ENCODE measurements at regions not wholly inside any gene's neighbourhood (a gene's known extent, or its start where the extent isn't known, plus 50 kb on each side); places are given as distances from the start of the nearest gene placed in this dataset.

GRCh38 chr3:96213393-96213792, 601.0 kb upstream of the EPHA6 start (continued):
- no peak for TF ChIP-seq PREB (CRISPR knock-in tag; IDR thresholded peaks at IDR 0.05; ENCODE audit: borderline replicate concordance)

GRCh38 chr3:96214941-96215340, 599.5 kb upstream of the EPHA6 start:
- H3K9me3 Mint-ChIP-seq = peaks cover 30% of the 10 kb centered on the region
- ATAC-seq (no peak), DNase-seq (ENCODE audit: low spot score) (no peak)
- no peak overlapping the region for H3K4me3 Mint-ChIP-seq
- peaks cover 2% of the 10 kb centered on the region; the same call in 1 of the 2 replicates for H3K4me1 Mint-ChIP-seq
- POLR2A ChIA-PET = no interaction called here
- no peak for TF ChIP-seq FOXJ3 (CRISPR knock-in tag; IDR thresholded peaks at IDR 0.05; ENCODE audit: borderline replicate concordance)
- TF ChIP-seq, protein P1, sequence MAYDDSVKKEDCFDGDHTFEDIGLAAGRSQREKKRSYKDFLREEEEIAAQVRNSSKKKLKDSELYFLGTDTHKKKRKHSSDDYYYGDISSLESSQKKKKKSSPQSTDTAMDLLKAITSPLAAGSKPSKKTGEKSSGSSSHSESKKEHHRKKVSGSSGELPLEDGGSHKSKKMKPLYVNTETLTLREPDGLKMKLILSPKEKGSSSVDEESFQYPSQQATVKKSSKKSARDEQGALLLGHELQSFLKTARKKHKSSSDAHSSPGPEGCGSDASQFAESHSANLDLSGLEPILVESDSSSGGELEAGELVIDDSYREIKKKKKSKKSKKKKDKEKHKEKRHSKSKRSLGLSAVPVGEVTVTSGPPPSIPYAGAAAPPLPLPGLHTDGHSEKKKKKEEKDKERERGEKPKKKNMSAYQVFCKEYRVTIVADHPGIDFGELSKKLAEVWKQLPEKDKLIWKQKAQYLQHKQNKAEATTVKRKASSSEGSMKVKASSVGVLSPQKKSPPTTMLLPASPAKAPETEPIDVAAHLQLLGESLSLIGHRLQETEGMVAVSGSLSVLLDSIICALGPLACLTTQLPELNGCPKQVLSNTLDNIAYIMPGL (CRISPR knock-in tag; IDR thresholded peaks at IDR 0.05) = no peak
- no peak for TF ChIP-seq TP53 (CRISPR knock-in tag; IDR thresholded peaks at IDR 0.05)
- no peak for TF ChIP-seq RELA (CRISPR knock-in tag; IDR thresholded peaks at IDR 0.05; ENCODE audit: borderline replicate concordance)
- TF ChIP-seq, protein P2, sequence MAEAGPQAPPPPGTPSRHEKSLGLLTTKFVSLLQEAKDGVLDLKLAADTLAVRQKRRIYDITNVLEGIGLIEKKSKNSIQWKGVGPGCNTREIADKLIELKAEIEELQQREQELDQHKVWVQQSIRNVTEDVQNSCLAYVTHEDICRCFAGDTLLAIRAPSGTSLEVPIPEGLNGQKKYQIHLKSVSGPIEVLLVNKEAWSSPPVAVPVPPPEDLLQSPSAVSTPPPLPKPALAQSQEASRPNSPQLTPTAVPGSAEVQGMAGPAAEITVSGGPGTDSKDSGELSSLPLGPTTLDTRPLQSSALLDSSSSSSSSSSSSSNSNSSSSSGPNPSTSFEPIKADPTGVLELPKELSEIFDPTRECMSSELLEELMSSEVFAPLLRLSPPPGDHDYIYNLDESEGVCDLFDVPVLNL (CRISPR knock-in tag; IDR thresholded peaks at IDR 0.05; ENCODE audit: borderline replicate concordance, low read depth) = no peak
- TF ChIP-seq ZNF232 (CRISPR knock-in tag; IDR thresholded peaks at IDR 0.05) = no peak
- no peak for TF ChIP-seq NR2C2 (CRISPR knock-in tag; IDR thresholded peaks at IDR 0.05)
- TF ChIP-seq ZNF219 (CRISPR knock-in tag; IDR thresholded peaks at IDR 0.05; ENCODE audit: borderline replicate concordance) = no peak
- TF ChIP-seq, protein P3, sequence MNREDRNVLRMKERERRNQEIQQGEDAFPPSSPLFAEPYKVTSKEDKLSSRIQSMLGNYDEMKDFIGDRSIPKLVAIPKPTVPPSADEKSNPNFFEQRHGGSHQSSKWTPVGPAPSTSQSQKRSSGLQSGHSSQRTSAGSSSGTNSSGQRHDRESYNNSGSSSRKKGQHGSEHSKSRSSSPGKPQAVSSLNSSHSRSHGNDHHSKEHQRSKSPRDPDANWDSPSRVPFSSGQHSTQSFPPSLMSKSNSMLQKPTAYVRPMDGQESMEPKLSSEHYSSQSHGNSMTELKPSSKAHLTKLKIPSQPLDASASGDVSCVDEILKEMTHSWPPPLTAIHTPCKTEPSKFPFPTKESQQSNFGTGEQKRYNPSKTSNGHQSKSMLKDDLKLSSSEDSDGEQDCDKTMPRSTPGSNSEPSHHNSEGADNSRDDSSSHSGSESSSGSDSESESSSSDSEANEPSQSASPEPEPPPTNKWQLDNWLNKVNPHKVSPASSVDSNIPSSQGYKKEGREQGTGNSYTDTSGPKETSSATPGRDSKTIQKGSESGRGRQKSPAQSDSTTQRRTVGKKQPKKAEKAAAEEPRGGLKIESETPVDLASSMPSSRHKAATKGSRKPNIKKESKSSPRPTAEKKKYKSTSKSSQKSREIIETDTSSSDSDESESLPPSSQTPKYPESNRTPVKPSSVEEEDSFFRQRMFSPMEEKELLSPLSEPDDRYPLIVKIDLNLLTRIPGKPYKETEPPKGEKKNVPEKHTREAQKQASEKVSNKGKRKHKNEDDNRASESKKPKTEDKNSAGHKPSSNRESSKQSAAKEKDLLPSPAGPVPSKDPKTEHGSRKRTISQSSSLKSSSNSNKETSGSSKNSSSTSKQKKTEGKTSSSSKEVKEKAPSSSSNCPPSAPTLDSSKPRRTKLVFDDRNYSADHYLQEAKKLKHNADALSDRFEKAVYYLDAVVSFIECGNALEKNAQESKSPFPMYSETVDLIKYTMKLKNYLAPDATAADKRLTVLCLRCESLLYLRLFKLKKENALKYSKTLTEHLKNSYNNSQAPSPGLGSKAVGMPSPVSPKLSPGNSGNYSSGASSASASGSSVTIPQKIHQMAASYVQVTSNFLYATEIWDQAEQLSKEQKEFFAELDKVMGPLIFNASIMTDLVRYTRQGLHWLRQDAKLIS (CRISPR knock-in tag; IDR thresholded peaks at IDR 0.05; ENCODE audit: borderline replicate concordance) = no peak
- no peak for TF ChIP-seq JAZF1 (CRISPR knock-in tag; IDR thresholded peaks at IDR 0.05)
- TF ChIP-seq, protein P4, sequence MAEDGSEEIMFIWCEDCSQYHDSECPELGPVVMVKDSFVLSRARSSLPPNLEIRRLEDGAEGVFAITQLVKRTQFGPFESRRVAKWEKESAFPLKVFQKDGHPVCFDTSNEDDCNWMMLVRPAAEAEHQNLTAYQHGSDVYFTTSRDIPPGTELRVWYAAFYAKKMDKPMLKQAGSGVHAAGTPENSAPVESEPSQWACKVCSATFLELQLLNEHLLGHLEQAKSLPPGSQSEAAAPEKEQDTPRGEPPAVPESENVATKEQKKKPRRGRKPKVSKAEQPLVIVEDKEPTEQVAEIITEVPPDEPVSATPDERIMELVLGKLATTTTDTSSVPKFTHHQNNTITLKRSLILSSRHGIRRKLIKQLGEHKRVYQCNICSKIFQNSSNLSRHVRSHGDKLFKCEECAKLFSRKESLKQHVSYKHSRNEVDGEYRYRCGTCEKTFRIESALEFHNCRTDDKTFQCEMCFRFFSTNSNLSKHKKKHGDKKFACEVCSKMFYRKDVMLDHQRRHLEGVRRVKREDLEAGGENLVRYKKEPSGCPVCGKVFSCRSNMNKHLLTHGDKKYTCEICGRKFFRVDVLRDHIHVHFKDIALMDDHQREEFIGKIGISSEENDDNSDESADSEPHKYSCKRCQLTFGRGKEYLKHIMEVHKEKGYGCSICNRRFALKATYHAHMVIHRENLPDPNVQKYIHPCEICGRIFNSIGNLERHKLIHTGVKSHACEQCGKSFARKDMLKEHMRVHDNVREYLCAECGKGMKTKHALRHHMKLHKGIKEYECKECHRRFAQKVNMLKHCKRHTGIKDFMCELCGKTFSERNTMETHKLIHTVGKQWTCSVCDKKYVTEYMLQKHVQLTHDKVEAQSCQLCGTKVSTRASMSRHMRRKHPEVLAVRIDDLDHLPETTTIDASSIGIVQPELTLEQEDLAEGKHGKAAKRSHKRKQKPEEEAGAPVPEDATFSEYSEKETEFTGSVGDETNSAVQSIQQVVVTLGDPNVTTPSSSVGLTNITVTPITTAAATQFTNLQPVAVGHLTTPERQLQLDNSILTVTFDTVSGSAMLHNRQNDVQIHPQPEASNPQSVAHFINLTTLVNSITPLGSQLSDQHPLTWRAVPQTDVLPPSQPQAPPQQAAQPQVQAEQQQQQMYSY (CRISPR knock-in tag; IDR thresholded peaks at IDR 0.05) = no peak
- TF ChIP-seq AR (CRISPR knock-in tag; IDR thresholded peaks at IDR 0.05) = no peak
- no peak for TF ChIP-seq ZBTB21 (CRISPR knock-in tag; IDR thresholded peaks at IDR 0.05; ENCODE audit: borderline replicate concordance)
- no peak for TF ChIP-seq E2F5 (CRISPR knock-in tag; IDR thresholded peaks at IDR 0.05)
- H3K36me3 Mint-ChIP-seq = peaks cover 6% of the 10 kb centered on the region
- no peak overlapping the region for H3K27ac Mint-ChIP-seq
- CTCF ChIA-PET = no interaction called here
- no peaks in the 10 kb centered on the region for H3K27me3 Mint-ChIP-seq (ENCODE audit: low read depth)

Data from WTC11 (cell line).